ENCODE measurements at regions not wholly inside any gene's neighbourhood (a gene's known extent, or its start where the extent isn't known, plus 50 kb on each side); places are given as distances from the start of the nearest gene placed in this dataset.

DNA sequence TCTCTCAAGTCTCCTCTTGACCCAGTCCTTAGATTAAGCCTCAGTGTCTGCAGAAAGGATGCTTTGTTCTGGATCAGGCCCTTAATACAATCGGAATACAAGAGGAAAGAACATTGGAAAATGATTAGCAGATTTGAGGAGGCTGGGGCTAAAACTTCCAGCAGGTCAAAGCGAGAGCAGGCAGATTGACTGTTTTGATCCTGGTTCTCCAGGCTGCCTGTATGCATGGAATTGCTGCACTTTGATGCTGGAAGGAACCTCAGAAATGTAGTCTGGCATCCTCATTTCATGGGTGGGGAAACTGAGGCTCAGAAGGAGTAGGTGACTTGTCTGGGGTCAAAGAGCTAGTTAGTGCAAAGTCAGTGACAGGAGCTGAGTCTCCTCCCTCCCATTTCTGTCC, 202.8 kb downstream of the EMX2 start:
- TF ChIP-seq, protein P1, sequence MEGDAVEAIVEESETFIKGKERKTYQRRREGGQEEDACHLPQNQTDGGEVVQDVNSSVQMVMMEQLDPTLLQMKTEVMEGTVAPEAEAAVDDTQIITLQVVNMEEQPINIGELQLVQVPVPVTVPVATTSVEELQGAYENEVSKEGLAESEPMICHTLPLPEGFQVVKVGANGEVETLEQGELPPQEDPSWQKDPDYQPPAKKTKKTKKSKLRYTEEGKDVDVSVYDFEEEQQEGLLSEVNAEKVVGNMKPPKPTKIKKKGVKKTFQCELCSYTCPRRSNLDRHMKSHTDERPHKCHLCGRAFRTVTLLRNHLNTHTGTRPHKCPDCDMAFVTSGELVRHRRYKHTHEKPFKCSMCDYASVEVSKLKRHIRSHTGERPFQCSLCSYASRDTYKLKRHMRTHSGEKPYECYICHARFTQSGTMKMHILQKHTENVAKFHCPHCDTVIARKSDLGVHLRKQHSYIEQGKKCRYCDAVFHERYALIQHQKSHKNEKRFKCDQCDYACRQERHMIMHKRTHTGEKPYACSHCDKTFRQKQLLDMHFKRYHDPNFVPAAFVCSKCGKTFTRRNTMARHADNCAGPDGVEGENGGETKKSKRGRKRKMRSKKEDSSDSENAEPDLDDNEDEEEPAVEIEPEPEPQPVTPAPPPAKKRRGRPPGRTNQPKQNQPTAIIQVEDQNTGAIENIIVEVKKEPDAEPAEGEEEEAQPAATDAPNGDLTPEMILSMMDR (conservative IDR thresholded peaks at IDR 0.05; ENCODE audit: low read depth, low read length), result no peak
- no peak overlapping the region for H3K4me3 ChIP-seq (ENCODE audit: low read length)
- no peak for DNase-seq (ENCODE audit: low read depth)

DNA sequence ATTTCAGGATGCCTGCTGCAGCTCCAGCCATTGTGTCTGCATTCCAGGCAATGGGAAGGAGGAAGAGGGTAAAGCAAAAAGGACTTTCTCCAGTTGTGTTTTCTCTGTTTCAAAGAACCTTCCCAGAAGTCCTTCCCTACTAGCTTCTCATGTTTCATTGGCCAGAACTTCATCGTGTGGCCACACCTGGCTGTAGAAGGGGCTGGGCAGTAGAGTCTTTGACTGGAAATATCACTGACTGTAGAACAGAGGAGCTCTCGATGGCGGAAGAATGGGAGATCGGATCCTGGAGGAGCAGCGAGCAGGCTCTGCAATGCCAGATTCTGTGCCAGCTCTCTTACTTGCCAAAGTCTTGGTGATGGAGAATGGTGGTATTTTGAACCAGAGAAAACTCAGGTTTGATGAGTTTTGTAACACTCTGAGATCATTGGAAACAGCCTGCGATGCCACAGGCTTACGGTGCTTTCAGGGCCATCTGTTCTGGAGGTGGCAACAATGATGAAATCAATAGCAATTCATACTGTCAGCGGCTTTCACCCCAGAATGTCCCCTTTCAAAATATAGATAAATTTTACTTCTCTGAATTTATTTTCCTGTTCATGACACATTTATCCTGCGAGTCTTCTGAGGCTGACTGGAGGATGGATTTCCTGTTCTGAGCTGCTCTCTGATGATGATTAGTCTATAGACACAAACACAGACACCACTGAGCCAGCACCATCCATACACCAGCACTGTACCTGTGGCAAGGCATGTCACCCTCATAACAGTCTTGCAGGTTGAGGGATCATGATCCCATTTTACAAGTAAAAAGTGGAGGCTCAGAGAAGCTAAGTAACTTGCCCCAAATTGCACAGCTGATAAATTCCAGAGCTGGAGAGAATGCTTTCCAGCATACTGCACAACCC, 204.2 kb downstream of the EMX2 start:
- no peak for DNase-seq (ENCODE audit: low read depth)
- TF ChIP-seq, protein P1 (conservative IDR thresholded peaks at IDR 0.05; ENCODE audit: low read depth, low read length), result no peak
- no peak overlapping the region for H3K4me3 ChIP-seq (ENCODE audit: low read length)

DNA sequence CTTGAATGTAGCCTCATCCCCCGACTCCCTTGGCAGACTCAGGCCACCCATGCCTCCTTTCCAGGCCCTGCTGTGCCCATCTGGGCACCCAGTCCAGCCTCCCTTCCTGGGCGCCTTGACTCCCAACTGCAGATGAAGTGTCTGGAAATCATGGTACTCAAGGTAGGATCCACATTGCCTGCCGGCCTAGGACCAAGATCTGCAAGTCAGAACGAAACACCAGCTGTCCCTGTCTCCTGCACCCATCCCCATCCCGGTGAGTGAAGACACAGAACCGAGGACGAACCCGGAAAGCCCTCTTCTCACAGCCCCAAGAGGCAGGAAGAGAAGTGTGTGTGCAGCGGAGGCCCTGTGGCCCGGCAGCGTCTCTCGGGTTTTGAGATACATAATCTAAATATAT, 205.1 kb downstream of the EMX2 start:
- TF ChIP-seq, protein P1 (conservative IDR thresholded peaks at IDR 0.05; ENCODE audit: low read depth, low read length), result no peak
- DNase-seq (ENCODE audit: low read depth), result no peak
- no peak overlapping the region for H3K4me3 ChIP-seq (ENCODE audit: low read length)

DNA sequence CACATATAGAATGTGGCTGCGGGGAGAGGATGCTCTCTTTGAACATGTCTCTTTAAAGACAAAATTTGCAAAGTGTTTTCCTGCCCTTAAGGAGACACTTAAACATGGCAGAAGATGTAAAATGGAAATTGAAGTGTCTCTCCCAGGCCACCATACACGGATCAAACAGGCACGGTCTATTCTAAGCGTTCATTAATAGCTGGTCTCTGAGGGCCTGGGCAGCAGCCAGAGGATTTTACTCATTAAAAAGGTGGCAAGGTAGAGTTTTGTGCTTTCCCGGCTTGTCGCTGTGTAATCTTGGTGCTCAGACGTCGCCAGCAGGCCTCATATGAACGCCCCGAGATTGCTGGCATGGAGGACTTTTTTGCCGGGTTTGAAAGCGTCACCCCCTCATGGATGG, 205.5 kb downstream of the EMX2 start:
- TF ChIP-seq, protein P1 (conservative IDR thresholded peaks at IDR 0.05; ENCODE audit: low read depth, low read length), result no peak
- DNase-seq (ENCODE audit: low read depth), result no peak
- H3K4me3 ChIP-seq (ENCODE audit: low read length), result no peak overlapping the region

DNA sequence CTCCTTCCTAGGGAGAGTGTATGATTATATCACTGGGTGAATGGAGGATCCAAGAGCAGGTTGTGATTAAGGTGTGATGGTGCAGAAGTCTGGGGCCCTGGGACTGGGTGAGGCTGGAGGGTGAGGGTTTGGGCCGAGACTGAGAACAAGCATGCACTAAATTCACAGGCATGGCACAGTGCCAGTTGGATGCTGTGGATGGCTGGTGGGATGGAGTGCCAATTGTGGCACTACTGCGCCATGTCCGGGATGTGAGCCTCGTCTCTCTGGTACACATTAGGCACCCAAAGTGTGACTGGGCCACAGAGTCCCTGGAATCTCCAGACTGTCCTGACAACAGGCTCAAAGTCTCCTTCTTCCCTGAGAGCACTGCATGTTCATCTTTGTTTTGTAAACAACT, 208.1 kb downstream of the EMX2 start:
- DNase-seq (ENCODE audit: low read depth), result no peak
- H3K4me3 ChIP-seq (ENCODE audit: low read length), result no peak overlapping the region
- TF ChIP-seq, protein P1 (conservative IDR thresholded peaks at IDR 0.05; ENCODE audit: low read depth, low read length), result no peak

DNA sequence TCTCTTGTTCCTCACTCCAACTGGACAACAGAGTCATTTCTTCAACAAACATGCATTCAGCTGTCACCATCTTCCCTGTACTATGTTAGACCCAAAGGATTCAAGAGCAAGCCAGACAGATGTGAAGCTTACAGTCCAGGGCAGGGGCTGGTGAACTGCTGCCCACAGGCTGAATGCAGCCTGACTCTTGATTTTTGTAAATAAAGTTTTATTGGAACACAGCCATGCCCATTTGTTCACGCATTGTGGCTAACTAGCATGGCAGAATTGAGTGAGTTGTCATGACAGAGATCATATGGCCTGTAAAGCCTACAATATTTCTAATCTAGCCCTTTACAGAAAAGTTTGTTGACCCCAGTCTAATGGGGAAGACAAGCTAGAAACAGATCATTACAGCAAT, 208.7 kb downstream of the EMX2 start:
- DNase-seq (ENCODE audit: low read depth), result no peak
- no peak overlapping the region for H3K4me3 ChIP-seq (ENCODE audit: low read length)
- TF ChIP-seq, protein P1 (conservative IDR thresholded peaks at IDR 0.05; ENCODE audit: low read depth, low read length), result no peak

DNA sequence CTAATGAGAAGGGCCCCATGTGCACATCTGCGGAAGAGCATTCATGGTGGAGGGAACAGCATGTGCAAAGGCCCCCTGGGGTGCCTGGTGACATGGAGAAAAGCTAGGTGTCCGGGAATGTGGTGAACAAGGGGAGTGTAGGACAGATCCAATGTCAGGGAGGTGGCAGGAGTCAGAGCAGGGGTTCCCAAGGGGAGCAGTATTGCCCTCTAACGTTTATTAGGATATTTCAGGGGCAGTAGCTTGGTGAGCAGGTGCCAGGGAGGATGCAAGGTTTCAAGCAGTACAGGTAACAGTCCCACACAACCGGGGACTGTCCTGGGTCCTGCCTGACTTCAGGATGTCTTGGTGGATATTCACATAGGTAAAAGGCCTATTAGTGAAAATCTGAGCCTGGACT, 209.6 kb downstream of the EMX2 start:
- TF ChIP-seq, protein P1 (conservative IDR thresholded peaks at IDR 0.05; ENCODE audit: low read depth, low read length), result no peak
- DNase-seq (ENCODE audit: low read depth), result no peak
- H3K4me3 ChIP-seq (ENCODE audit: low read length), result no peak overlapping the region

All from retinal pigment epithelial cell (primary cell).